ENCODE measurements at regions not wholly inside any gene's neighbourhood (a gene's known extent, or its start where the extent isn't known, plus 50 kb on each side); places are given as distances from the start of the nearest gene placed in this dataset.

GRCh38 chr5:141777711-141778110 is 95.7 kb upstream of the ARAP3 start:
- DNase-seq: no peak

GRCh38 chr5:141777130-141777529 is 95.1 kb upstream of the ARAP3 start:
- DNase-seq: no peak

DNA sequence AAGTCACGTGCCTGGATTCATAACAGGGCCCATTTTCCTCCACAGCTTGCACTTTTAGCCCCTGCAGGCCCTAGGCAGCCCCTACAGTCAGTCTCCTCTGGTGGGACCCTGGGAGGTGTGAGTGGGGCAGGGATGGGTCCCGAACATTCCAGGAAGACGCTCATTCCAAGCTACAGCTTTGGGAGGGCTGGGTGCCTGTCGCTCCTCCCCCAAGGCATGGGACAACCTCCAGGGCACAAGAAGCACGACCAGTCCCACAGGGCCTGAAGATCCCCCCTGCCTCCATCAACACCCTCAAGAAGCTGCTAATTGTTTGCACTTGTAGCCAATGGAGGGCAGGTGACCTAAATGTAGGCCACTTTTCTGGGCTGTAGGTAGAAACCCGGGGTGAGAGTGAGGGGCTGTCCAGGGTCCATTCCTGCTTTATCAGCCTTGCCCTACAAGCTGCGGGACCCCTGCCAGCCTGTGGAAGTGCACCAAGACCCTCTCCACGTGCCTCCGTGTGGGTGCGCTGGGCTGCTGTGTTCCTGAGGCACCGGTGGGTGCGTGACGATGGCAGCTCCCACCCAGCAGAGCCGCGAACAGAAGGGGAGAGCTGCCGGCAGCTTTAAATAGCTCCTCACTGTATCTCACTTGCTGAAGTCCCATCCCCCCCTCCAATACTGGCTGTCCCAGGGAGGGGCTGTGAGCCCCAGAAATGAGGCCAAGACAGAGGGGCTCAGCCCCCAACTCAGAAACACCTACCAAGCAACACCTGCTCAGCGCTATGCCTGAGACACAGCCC is 91.9 kb upstream of the ARAP3 start:
- DNase-seq: no peak

DNA sequence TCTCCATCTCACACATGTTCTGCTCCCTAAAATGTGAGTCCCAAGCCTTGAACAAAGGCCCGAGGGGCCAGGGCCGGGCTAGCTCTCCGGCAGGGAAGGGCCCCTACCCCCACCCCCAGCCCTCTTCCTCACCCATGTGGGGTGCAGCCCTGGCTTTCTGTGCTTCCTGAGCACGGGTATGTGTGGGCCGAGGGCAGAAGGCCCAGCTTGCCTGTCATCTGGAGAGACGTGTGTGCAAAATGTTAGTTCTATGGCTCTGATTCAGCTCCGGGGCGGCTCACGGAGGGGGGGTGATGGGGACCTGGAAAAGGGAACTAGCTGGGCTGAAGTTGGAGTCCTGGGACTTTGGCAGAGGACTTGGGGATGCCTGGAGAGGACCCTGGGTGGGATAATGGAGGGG is 90.3 kb upstream of the ARAP3 start:
- DNase-seq: no peak

- no peak for DNase-seq
Measured at GRCh38 chr5:141771562-141771961, 89.5 kb upstream of the ARAP3 start.

GRCh38 chr5:141771031-141771430 is 89.0 kb upstream of the ARAP3 start:
- DNase-seq: no peak

GRCh38 chr5:141769671-141770070 is 87.6 kb upstream of the ARAP3 start:
- no peak for DNase-seq

DNA sequence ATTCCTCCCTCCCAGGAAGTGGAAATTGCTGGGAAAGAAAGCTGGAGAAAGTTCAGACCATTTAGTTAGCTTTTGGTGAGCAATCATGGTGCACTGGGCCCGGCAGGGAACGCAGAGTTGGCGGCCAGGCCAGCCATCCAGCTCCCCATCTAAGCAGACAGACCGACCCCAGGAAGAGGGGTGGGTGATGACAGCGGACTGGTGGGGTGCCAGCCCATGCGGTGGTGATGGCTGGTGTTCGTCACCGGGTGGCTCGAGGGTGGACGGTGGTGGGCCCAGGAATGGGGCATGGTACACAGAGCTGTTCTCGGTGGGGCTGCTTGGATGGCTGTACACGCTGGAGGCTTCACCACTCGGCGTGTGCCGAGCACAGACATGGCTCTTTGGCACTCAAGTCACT is 85.6 kb upstream of the ARAP3 start:
- DNase-seq: no peak

GRCh38 chr5:141765896-141766551 is 84.0 kb upstream of the ARAP3 start:
- DNase-seq: no peak

DNA sequence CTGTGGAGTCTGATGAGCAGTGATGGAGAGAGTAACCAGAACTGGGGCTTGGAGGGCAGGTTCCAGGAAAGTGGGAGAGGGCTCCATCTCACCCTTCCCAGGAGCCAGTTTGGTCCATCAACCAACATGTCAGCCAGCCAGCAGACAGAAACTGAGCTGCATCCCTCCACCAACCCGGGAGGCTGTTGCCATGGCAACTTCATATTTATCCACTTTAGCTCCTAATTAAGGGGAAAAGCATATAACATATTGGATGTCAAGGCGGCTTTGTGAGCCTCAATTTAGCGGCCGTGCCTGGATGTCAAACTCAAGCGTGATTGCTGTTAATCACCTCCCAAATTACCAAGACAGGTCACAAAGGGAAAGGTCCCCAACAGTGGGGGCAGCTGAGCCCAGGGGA is 81.5 kb upstream of the ARAP3 start:
- DNase-seq: no peak

GRCh38 chr5:141762790-141763368 is 80.8 kb upstream of the ARAP3 start:
- DNase-seq: peak; percentile 75

GRCh38 chr5:141762316-141762715 is 80.3 kb upstream of the ARAP3 start:
- DNase-seq: no peak

DNA sequence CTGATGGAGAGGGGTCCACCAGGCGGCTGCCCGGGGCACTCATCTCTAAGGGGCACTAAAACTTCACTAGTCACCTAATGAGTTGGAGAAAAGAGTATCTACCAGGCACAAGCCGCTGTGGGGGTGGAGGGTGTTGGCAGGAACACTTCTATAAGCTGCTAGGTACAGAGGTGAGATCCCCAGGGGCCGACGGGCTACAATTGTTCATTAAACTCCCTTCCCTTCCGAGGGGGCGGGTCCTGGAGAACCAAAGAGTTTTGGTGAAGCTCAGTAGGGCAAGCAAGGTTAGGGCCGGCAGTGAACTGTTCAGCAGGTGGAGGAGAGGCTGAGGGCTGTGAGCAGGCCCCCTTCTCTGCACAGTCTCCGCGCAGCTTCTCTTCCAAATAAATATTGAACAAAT is 78.7 kb upstream of the ARAP3 start:
- DNase-seq: no peak

DNA sequence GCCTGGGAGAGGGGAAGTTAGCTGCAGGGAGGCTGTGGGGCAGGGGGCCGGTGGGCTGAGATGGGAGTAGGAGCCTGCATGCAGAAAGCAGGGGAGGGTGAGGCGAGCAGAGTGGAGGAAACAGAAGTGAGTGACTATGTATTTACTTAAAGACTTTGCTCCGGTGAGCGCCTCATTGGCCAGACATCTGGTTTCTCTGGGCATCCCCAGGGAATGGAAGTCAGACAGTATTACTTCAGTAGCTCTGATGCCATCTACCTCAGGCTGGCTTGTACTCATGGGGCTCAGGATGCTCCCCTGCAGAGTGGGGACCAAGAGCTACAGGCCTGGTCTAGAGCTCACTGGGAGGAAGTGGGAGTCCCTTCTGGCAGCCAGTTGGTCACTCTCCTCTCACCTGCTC is 78.2 kb upstream of the ARAP3 start:
- no peak for DNase-seq

DNA sequence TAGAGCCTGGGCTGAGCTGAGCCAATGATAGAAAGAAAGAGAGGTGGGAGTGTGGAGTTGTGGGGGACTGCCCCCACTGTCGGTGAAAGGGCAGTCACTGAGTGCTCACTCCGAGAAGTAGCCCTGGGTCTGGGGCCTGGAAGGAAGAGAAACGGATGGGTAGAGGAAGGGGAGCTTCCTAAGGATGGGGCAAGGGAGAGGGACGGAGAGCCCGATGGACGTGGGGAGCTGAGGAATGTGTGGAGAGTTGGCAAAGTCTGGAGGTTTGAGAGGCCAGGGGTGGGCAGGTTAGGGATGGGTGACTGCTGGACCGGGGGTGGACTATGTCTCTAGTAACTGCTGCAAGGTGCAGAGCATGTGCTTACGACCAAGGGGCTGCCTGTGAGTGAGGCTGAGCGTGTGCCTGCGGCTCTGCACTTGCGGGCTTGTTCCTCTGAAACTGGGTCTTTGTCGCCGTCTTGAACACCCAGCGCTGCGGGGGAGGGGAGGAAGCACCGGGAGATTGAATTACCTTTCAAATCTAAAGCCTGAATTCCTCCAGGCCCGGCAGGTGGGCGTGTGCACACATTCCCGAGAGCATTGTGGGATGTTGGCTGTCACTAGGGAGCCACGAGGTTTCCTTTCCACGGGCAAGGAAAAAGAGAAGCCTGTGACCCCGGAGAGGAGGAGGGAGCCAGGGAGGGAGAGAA is 76.4 kb upstream of the ARAP3 start:
- no peak for DNase-seq

GRCh38 chr5:141757402-141757801 is 75.4 kb upstream of the ARAP3 start:
- DNase-seq: no peak

DNA sequence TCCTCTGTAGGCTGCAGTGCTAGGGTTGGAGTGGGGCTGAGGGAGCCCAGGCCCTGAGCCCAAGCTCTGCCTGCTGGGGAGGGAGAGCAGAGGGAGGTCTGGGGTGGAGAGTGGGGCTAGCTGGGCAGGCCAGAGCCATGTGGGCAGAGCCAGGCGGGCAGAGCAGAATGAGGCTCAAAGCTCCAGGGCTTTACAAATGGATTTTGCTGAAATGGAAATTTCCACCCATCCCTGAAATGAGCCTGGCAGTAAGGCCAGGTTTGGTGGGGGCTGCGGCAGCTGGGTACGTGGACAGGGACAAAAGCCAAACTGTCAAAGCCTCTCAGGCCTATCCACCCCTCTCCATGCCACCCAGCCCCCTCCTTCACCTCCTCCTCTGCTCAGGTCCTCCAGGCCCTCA is 74.2 kb upstream of the ARAP3 start:
- no peak for DNase-seq

DNA sequence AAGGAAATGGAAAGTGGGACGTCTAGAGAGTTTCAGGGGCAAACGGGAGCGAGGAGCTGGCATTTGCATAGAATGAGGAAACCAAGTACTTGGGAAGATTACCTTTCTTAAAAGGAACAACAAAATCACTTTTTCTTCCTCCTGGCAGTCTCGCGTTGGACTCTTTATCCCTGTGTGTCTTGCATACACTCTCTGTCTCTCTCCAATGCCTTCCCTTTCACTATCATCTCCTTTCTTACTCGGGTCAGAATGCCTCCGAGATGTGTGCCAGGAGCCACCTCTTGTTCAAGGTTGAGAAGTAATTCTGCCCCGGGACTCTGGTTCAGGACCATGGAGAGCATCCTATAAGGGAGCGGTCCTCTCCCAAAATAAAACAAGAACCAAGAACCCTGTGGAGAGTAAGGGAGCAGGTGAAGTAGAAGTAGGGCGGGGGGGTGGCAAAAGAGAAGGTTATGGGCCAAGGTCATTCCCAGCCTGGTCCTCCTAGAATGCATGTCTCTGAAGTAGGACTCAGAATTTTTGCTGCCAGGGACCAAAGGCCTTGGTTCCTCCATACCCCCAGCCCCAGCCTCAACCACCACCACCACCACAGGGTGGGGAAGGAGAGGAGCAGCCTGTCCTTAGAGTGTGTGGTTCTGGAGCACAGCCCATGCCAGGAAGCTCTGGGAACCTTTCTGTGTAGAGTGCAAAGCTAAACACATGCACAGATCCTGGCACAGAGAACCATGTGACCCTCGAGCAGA is 72.1 kb upstream of the ARAP3 start:
- no peak for DNase-seq

GRCh38 chr5:141753143-141753970 is 71.3 kb upstream of the ARAP3 start:
- DNase-seq: no peak

DNA sequence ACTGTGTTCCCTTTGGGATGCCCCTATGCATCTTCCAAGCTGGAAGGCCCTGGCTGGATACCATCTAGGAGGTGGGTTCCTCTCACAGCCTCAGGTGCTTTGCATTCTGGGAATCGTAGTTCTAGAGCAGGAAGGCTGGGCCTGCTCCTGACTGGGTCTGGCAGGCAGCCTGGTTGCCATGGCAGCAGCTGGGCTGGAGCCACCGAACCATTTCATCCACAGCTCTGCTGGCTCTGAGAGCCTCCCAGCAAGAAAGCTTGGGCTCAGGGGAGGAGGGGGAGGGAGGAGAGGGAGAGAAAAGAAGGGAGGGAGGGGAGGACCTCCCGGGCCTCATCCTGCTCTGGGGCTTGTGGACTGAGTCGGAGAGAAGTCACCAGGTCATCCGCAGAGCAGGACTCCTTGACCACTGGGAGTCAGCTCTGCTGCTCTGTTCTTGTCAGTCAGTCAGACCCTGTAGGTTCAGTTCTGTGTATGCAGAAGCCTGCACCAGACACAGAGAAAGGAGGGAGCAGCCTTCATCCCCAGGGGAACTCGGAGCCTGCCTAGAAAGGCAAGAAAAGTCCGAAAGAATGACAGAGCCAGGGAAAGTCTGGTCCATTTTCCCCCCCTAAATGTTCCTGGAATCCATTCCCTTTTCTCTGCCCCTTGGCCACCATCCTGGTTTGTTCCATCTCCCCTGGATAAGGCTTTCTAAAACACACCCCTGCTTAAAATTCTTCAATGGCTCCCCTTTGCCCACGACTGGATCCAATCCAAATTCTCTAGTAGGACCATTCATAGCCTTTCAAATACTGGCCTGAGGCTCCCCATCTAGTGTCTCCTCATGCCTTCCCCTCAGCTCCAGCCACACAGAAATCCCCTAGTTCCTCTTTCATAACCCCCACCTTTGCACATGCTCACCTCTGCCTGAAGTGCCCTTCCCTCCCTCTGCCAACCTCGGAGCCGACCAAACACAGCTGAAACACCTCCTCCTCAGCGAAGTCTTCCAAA is 65.4 kb upstream of the ARAP3 start:
- no peak for DNase-seq

DNA sequence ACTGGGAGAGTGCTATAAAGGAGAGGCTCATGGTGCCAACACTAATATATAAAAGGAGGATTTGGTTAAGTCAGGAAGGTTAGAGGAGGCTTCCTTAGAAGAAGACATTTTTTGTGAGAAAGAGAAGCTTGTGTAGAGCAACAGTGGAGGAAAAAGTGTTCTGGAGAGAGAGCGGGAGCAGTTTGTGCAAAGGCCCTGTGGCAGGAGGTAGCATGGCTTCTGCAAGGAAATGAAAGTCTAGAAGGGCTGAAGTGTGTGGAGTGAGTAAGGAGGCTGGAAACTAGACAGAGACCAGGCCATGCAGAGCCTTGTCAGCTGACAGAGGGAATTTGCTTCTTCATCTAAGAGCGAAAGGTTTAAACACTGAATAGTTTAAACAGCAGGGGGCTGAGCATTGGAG is 64.4 kb upstream of the ARAP3 start:
- no peak for DNase-seq
